GM19351 (cell line): ENCODE measurements at regions not wholly inside any gene's neighbourhood (a gene's known extent, or its start where the extent isn't known, plus 50 kb on each side); places are given as distances from the start of the nearest gene placed in this dataset.

Experiments used
- ATAC-seq: cut with Tn5 transposase; IDR thresholded peaks from one replicate; pipeline ENCODE4 v1.9.1; 2021; ENCODE audit warnings: mild to moderate bottlenecking, moderate library complexity; ENCODE audit not compliant: unreplicated experiment

- ATAC-seq = no peak
These were observed 229.0 kb upstream of the TENM3 start for GRCh38 chr4:182014164-182014563.

DNA sequence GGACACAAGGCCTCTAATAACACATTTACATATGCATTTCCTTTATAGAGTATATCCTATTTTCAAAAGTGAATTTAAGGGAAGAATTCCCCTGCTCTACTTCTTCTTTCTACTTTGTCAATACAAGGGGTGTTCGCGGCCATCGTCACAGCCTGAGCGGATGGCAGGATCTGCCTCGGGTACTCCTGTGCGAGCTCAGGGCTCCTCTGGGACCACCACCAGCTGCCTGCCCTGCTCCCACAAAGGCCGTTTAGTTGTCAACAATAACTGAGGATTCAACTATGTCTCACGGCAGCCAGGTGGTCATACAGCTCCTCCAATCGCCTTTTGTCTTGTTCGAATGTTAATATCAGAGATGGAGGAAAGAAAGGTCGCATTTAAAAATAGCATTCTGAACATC is 228.2 kb upstream of the TENM3 start:
- no peak for ATAC-seq

DNA sequence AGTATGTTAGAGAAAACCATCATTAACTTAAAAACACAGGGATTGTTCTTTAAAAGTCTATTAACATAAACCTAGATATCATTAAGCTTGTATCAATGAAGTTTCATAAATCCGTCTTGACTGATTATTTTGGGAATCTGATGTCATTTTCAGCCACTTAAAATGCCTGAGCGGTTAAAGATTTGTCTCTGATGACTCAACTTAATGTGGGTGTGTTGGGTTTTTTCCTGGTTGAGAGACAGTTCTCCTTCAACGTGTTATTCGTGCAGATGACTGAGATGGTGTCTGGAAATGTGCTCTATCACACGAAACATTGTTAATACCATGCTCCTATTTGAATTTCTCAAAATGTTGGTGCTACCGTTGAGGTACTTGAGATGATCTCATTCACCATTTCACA is 227.3 kb upstream of the TENM3 start:
- peak; percentile 22 for ATAC-seq

DNA sequence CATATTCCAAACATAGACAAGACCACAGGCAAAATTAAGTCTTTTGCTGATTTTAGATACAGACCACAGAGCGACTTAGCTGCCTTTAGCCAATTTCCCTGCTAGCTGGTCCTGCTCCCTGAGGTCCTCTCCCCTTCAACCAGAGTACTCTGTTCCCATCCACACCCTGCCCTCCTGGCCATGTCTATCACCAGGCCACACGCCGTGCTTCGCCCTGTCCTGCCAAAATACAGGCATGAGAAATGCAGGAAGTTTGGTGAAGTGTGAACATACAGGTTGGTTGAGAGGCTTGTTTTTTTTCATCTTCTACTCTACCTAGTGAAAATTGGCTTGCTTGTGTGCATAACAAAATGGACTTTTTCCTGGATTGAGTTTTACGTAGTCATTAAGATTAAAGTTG is 226.2 kb upstream of the TENM3 start:
- no peak for ATAC-seq

GRCh38 chr4:182018691-182019090 is 224.5 kb upstream of the TENM3 start:
- ATAC-seq = peak; percentile 28

- peak; percentile 85 for ATAC-seq
These were observed 224.0 kb upstream of the TENM3 start for GRCh38 chr4:182019148-182019652.

DNA sequence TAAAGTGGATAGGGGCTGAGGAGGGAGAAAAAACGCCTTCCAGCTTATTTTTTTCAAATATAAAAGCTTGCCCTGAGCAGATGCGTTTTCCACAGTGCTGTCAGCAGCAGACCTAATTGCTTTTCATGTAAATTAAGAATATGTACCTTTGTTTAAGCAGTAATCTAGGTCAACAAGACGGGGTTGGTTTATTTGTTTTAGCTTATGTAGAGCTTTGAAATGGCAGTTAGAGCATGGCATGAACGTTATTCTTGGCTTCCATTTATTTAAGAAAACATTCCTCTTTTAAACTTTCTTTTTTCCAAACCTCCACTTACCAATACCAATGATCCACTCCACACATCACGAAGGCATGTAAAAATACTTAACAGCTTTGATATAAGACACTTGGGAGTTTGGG is 220.3 kb upstream of the TENM3 start:
- ATAC-seq = no peak

DNA sequence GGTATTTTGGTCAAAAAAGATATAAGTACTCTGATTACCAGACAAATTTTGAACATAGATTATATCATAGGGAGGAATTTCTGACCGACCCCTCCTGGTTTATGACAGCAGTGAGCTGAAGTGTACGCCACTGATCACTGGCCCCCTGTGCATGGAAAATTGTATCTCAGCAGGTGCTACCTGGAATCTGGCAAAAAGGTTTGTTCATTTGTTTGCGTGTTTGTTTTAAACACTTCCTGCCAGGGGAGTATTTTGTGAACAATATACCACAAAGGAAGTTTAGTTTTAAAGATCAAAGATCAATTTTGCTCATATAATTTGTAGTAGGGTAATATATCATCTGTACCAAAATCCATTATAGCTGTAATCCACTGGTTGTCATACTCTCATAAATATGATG is 219.7 kb upstream of the TENM3 start:
- ATAC-seq = no peak

GRCh38 chr4:182042945-182043344 is 200.3 kb upstream of the TENM3 start:
- ATAC-seq = no peak

GRCh38 chr4:182048871-182049270 is 194.3 kb upstream of the TENM3 start:
- ATAC-seq = no peak

DNA sequence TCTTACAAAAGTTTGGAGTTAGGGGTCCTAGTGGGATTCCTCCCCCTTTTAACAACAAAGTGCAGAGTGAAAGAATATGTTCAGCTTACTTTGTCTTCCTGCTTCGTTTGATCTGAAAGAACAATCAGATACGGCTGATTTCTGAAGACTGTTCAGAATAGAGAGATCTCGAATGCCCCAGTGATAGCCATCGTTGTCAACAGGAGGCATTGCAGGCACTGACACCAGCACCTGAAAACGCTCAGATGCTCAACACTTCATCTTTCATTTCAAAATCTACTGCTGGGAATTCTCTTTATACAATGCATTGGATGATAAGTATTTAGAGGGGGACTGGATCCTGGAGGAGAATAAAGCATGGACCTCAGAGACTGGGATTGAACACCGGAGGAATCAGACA is 186.3 kb upstream of the TENM3 start:
- no peak for ATAC-seq

- no peak for ATAC-seq
These were observed 180.7 kb upstream of the TENM3 start for GRCh38 chr4:182062458-182062857.

DNA sequence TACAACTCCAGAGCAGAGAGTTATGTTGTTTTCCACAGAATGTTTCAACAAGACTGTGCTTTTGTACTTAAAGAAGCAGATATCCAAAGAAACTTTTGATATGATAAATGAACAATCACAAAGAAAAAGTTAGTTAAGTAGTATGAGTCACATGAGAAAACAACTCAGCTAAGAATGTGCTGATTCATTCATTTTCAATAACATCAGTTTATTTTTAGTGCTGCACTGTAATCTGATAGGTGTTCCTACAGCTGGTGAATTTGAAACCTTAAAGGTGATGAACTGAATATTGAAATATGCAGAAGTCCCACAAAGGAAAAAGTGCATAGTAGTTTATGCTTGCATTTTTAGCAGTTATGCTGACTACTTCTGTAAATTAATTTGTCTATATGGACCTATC is 180.3 kb upstream of the TENM3 start:
- ATAC-seq = no peak

DNA sequence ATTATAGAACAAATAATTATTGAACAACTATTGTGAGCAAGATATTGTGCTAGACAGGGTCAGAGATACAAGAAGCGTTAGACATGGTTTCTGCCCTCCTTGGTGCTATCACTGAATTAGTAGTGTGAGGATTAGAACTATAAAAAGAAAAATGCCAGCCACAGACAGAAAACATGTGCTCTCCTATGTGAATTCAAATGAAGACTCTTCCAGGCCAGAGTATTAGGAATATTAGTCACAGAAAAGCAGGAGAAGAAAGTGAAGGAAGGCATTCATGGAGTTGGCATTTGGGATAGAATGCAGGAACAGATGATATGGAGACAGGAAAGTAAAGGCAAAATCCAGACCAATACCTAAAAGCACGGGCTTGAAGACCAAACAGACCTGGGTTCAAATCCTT is 179.6 kb upstream of the TENM3 start:
- ATAC-seq = no peak

GRCh38 chr4:182065255-182065654 is 177.9 kb upstream of the TENM3 start:
- no peak for ATAC-seq

- no peak for ATAC-seq
These were observed 177.2 kb upstream of the TENM3 start for GRCh38 chr4:182066037-182066436.

DNA sequence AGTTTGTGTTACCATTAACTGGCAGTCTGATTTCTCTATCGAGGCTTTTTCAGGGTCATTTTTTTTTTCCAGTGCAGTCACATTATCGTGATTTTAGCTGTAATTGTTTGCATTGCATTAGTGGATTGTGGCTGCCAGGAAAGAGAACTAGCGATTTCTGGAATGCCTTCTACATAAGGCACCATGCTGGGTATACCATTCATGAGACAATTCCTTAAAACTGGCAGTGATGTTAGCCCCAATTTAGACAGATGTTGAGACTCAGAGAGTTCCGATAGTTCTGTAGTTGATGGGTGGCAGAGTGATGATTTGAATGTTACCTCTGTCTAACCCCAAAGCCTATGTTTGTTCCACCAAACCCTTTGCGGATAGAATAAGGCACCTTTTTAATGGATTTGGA is 175.4 kb upstream of the TENM3 start:
- ATAC-seq = no peak

- ATAC-seq = no peak
These were observed 174.3 kb upstream of the TENM3 start for GRCh38 chr4:182068920-182069319.

DNA sequence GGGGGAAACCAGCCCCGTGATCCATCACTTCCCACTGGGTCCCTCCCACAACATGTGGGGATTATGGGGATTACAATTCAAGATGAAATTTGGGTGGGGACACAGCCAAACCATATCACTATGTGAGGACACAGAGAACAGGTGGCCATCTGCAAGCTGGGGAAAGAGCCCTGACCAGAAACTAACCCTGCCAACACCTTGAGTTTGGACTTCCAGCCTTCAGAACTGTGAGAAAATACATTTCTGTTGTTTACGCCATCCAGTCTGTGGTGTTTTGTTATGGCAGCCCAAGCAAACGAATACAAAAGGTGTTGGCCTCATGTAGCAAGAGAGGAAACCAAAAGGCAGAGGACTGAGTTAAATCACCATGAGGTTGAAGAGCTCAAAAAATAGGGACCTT is 169.9 kb upstream of the TENM3 start:
- no peak for ATAC-seq

DNA sequence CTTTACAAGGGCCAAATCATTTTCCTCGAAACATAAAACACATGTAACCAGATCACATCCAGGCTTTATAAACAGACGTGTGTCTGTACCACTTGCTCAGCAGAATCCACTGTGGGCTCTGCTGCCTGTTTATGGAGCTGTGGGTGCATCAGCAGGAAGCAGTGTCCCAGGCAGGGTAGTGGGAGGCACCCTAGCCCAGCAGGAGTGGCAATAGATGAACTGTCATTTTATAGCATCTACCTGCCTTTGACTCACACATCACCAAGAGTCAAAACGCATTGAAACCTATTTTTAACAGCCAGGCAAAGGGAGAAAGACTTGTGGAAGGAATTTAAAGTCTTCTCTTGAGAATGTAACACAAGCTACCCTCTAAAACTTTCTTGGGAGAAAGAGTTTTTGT is 169.1 kb upstream of the TENM3 start:
- no peak for ATAC-seq

- no peak for ATAC-seq
These were observed 168.4 kb upstream of the TENM3 start for GRCh38 chr4:182074810-182075209.

GRCh38 chr4:182082910-182083309 is 160.3 kb upstream of the TENM3 start:
- ATAC-seq = no peak

DNA sequence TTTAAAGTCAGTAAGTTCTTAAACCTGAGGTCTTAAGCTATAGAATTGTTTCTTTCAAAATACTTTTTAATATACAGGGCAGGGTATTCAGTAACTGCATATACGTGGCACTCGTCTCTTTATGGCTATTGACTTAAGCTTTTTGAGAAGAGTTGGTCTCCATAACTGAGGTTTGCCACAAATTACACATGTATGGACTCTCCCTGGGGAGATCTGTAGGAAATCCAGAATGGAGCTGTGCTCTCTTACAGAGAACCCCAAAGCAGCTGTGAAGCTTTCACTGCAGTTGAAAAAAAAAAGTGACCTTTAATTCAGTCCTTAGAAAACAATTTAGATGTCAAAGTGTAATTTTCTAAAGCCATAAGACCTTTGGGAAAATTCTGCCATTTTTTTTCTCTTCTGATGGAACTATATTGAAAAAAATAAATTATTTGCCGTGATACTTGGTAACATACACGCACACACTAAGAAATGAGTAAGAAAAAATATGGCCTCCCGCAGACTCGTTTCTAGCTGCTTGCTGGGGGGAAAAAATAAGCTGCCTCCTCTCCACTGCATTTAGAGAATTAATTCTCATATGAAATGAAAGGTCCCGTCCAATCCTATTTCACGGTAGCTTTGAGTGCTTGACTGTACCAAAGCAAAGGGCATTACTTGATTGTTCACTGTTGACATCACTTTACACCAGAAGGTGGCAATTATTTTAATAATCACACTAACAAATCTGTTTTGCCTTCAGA is 159.4 kb upstream of the TENM3 start:
- no peak for ATAC-seq
